SJCRH30 (cell line): ENCODE measurements at regions not wholly inside any gene's neighbourhood (a gene's known extent, or its start where the extent isn't known, plus 50 kb on each side); places are given as distances from the start of the nearest gene placed in this dataset.
"Not testable (repeated sequence)": the region's sequence is repeated elsewhere in the genome, so short reads cannot be mapped to it uniquely, and the experiment has no call there.

Experiments
- DNase-seq, 2 experiments: peaks; one replicate each; pipeline ENCODE4 v3.0.0-alpha.2; 2015 to 2020
- H3K27ac ChIP-seq: fragments of 250-450 bp; sonication (Bioruptor Pico); 2 replicates; pipeline ENCODE4 v1.5.1; 2020; ENCODE audit warnings: mild to moderate bottlenecking, moderate library complexity
- H3K27me3 ChIP-seq: fragments of 250-450 bp; sonication (Bioruptor Pico); 2 replicates; pipeline ENCODE4 v1.5.1; 2020; ENCODE audit warnings: mild to moderate bottlenecking, moderate library complexity
- H3K36me3 ChIP-seq: fragments of 250-450 bp; sonication (Bioruptor Pico); 2 replicates; pipeline ENCODE4 v1.5.1; 2020; ENCODE audit warnings: mild to moderate bottlenecking, moderate library complexity
- H3K4me1 ChIP-seq: fragments of 250-450 bp; sonication (Bioruptor Pico); 2 replicates; pipeline ENCODE4 v1.5.1; 2020; ENCODE audit warnings: mild to moderate bottlenecking, moderate library complexity
- H3K4me3 ChIP-seq: fragments of 250-450 bp; sonication (Bioruptor Pico); 2 replicates; pipeline ENCODE4 v1.5.1; 2020; ENCODE audit warnings: mild to moderate bottlenecking, moderate library complexity
- H3K9me3 ChIP-seq: fragments of 250-450 bp; sonication (Bioruptor Pico); replicated peaks from 2 replicates; pipeline ENCODE4 v1.5.1; 2020; ENCODE audit warnings: mild to moderate bottlenecking, moderate library complexity

DNA sequence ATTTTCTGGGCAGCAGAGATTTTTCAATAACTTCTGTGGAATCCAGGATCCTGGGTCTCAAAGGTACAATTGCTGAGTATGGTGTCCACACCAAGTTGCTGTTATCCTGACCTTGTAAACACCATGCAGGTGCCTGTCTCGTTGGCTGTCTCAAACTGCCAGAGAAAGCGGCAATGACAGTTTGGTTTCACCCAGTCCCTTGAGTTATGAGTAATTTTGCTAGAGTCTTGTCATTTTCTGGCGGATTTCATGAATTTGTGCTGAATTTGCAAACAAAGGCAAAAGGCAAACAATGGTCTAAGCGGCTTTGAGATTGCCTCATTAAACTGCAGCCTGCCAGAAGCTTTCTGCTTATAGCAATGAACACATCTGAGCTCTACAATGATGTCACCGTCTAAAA is 847.9 kb downstream of the RAB28 start:
- no peaks in the 10 kb centered on the region for H3K4me1 ChIP-seq
- no peak overlapping the region for H3K4me3 ChIP-seq
- H3K27ac ChIP-seq: no peak overlapping the region
- no peaks in the 10 kb centered on the region for H3K27me3 ChIP-seq
- no peaks in the 10 kb centered on the region for H3K9me3 ChIP-seq
- no peaks in the 10 kb centered on the region for H3K36me3 ChIP-seq
- no peak for DNase-seq

DNA sequence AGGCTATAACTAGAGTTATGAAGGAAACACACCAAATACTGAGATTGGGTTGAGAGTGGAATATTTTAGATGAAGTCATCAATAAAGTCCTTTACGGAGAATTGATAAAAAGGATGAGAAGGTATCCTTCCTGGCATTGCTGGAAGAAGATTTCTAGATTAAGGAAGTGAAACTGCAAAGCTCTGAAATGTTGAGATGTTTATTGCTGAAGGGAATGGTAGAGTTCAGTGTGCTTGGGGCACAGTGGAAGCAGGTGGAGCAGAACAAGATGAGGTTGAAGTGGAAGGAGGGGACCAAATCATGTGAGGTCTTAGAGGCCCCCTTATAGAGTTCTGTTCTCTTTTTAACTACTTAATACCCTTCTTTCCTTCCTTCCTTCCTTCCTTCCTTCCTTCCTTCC is 848.5 kb downstream of the RAB28 start:
- H3K36me3 ChIP-seq: no peaks in the 10 kb centered on the region
- H3K4me3 ChIP-seq: no peak overlapping the region
- no peak overlapping the region for H3K27ac ChIP-seq
- no peaks in the 10 kb centered on the region for H3K9me3 ChIP-seq
- no peaks in the 10 kb centered on the region for H3K4me1 ChIP-seq
- DNase-seq: no peak
- no peaks in the 10 kb centered on the region for H3K27me3 ChIP-seq

DNA sequence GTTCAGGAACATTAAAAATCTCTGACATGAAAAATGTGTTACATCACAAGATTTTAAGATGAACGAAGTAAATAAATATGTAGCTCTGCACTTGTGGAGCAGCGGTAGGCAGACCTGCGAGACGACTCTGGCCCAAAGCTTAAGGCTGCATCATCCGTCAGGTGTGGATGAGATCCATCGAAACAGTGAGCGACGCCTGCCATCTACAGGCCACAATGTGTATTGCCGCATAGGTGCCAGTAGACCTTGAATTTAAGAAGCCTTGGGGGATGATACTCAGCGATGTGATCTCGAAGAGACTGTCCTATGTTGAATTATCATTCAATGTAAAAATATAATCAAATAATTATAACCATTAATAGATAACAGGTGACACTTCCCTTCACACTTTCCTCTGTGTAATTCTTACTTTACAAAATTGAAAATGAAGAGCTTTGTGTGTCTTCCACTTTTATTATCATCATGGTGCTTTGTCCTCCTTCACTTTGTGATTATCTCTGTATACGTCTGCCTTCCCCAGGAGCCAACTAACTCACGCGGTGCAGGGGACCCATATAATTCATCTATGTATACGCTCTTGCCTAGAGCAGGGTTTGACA is 851.0 kb downstream of the RAB28 start:
- DNase-seq: peak; percentile 58 to 86
- no peak overlapping the region for H3K27ac ChIP-seq
- H3K4me3 ChIP-seq: no peak overlapping the region
- H3K4me1 ChIP-seq: no peaks in the 10 kb centered on the region
- no peaks in the 10 kb centered on the region for H3K36me3 ChIP-seq
- no peaks in the 10 kb centered on the region for H3K27me3 ChIP-seq
- no peaks in the 10 kb centered on the region for H3K9me3 ChIP-seq

DNA sequence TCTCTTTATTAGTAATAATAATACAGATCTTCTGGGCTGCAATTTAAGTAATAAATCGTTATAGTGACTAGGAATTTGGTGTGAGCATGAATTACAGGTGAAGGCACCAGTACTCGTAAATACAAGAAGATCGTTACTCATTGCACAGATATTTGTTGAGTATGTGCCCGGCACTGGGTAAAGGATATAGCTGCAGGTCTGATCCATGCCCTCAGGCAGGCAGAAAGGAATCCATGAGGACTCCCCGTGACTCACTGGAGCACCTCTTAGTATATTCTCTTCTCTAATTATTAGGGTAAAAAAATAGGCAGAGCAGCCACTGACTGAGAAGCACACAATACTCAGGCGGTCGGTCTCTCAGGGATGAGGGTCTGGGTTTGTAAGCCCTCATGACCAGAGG is 868.3 kb downstream of the RAB28 start:
- Histone ChIP-seq H3K27ac (no peak overlapping the region), H3K9me3 (no peaks in the 10 kb centered on the region)

DNA sequence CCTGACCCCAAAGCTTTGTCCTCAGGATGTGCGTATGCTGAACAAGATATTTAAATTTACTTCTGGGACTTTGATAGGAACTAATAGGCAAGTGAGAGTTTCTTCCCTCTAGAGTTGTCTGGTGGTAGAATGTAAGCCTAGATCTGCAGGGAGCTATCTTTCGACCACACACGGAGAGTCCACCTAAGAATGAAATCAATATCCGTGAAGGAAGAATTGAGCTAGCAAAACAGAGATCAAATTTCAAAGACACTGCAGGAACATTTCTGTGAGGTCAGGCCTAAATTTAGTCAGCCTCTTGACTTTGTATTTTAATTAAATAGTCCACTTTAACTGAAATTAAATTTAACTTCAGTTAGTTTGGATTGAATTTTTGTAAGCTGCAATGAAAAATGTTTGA is 871.3 kb downstream of the RAB28 start:
- H3K4me1 ChIP-seq: peaks cover 16% of the 10 kb centered on the region; the same call in 1 of the 2 replicates
- H3K36me3 ChIP-seq: no peaks in the 10 kb centered on the region
- no peaks in the 10 kb centered on the region for H3K9me3 ChIP-seq
- H3K27ac ChIP-seq: peak overlapping the region; percentile 10; the same call in 1 of the 2 replicates
- peak; percentile 29 to 72 for DNase-seq
- H3K27me3 ChIP-seq: no peaks in the 10 kb centered on the region
- no peak overlapping the region for H3K4me3 ChIP-seq

More for the DNA sequence above, 868.3 kb downstream of the RAB28 start:
- H3K4me1 ChIP-seq: peaks cover 12% of the 10 kb centered on the region; the same call in 1 of the 2 replicates
- no peaks in the 10 kb centered on the region for H3K27me3 ChIP-seq
- no peak overlapping the region for H3K4me3 ChIP-seq
- no peak for DNase-seq
- H3K36me3 ChIP-seq: no peaks in the 10 kb centered on the region

DNA sequence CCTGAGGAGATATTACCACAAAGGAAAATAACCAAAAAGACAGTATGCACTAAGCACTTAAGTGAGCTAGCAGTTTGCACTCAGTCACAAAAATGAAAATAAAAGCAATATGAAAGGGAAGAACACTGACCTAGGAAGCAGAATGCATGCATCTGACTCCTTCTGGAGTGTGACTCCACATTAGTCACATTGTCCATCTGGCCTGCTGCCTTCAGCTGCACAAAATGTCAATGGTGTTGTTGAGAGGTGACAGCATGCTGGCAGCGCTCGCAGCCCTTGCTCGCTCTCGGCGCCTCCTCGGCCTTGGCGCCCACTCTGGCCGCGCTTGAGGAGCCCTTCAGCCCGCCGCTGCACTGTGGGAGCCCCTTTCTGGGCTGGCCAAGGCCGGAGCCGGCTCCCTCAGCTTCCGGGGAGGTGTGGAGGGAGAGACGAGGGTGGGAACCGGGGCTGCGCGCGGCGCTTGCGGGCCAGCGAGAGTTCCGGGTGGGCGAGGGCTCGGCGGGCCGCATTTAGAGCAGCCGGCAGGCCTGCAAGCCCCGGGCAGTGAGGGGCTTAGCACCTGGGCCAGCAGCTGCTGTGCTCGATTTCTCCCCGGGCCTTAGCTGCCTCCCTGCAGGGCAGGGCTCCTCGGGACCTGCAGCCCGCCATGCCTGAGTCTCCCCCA is 874.8 kb downstream of the RAB28 start:
- peak overlapping the region; percentile 57 for H3K27ac ChIP-seq
- H3K4me1 ChIP-seq: peaks cover 16% of the 10 kb centered on the region; the same call in 1 of the 2 replicates
- not testable (repeated sequence) for H3K9me3 ChIP-seq, H3K36me3 ChIP-seq, H3K27me3 ChIP-seq
- H3K4me3 ChIP-seq: peak overlapping the region; percentile 47
- peak; percentile 47 to 50 for DNase-seq

DNA sequence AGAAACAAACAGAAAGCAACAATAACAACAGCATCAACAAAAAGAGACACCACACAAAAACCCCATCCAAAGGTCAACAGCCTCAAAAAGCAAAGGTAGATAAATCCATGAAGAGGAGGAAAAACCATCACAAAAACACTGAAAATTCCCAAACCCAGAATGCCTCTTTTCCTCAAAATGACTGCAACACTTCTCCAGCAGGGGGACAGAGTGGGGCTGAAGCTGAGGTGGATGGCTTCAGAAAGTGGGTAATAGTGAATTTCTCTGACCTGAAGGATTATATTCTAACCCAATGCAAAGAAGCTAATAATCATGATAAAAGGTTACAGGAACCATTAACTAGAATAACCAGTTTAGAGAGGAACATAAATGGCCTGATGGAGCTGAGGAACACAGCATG is 888.2 kb downstream of the RAB28 start:
- Histone ChIP-seq H3K4me1 (no peaks in the 10 kb centered on the region), H3K27ac (no peak overlapping the region), H3K27me3 (no peaks in the 10 kb centered on the region), H3K9me3 (no peaks in the 10 kb centered on the region), H3K36me3 (no peaks in the 10 kb centered on the region), H3K4me3 (no peak overlapping the region)
- DNase-seq: no peak

DNA sequence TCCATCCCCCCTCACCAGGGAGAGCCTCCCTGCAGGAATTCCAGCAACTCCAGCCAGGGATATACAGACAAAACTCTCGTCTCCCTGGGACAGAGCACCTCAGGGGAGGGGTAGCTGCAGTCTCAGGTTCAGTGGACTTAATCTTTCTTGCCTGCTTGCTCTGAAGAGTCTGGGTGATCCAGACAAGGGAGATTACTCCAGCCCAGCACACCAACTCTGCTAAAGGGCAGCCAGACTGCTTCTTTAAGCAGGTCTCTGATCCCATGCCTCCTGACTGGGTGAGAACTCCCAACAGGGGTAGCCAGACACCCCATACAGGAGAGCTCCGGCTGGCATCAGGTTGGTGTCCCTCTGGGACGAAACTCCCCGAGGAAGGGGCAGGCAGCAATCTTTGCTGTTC is 888.7 kb downstream of the RAB28 start:
- Histone ChIP-seq H3K9me3 (no peaks in the 10 kb centered on the region), H3K4me3 (no peak overlapping the region), H3K36me3 (no peaks in the 10 kb centered on the region), H3K27ac (no peak overlapping the region), H3K4me1 (no peaks in the 10 kb centered on the region), H3K27me3 (no peaks in the 10 kb centered on the region)
- no peak for DNase-seq

DNA sequence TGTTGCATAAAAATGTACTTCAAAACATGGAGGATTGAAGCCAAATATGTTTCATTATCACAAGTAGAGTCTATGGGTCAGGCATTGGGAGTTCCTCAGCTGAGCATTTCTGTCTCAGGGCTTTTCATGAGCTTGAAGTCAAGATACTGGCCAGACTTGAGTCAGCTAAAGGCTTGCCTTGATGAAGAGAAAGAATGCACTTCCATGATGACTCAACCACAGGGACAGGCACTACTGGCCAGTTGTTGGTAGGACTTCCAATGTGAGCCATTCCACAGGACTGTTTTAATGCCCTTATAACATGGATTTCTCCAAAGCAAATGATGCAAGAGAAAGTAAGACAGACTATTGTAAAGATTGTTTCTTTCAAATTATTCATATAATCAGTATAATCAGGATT is 895.6 kb downstream of the RAB28 start:
- no peaks in the 10 kb centered on the region for H3K9me3 ChIP-seq
- DNase-seq: no peak
- no peaks in the 10 kb centered on the region for H3K27me3 ChIP-seq
- H3K27ac ChIP-seq: no peak overlapping the region
- no peaks in the 10 kb centered on the region; the same call in 1 of the 2 replicates for H3K36me3 ChIP-seq
- H3K4me1 ChIP-seq: no peaks in the 10 kb centered on the region
- H3K4me3 ChIP-seq: no peak overlapping the region

DNA sequence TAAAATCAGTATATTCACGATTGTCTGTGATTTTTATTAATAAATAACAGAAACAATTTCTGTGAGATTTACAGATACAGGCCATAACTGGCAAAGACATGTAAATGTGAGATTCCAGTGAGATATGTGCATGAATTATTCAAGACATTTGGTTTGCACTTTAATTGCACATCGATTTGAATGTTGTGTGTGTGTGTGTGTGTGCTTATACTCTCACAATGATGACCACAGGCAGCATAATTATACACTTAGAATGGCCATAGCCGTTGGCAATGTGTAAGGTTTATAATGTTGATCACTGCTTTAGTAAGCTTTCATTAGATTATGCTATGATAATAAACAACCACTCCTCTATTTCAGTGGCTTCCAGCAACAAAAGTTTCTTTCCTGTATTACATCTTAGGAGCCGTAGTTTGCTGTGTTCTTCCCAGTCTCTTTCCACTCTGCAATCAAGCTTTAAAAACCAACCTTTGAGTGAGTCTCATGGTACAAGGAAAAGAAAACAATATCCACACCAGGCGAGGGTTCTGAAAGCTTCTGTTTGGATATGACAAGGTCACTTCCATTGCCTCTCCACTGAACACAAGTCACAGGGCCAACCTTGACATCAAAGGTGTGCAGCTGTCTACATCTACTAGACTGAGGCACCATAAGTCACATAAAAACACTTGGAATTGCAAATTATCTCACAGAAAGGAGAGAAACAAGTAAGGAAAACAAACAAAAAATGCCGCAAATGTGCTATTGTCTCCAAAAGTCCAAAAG is 897.7 kb downstream of the RAB28 start:
- Histone ChIP-seq H3K36me3 (no peaks in the 10 kb centered on the region; the same call in 1 of the 2 replicates), H3K27me3 (no peaks in the 10 kb centered on the region), H3K27ac (no peak overlapping the region), H3K4me1 (no peaks in the 10 kb centered on the region), H3K9me3 (no peaks in the 10 kb centered on the region), H3K4me3 (no peak overlapping the region)
- DNase-seq: no peak

DNA sequence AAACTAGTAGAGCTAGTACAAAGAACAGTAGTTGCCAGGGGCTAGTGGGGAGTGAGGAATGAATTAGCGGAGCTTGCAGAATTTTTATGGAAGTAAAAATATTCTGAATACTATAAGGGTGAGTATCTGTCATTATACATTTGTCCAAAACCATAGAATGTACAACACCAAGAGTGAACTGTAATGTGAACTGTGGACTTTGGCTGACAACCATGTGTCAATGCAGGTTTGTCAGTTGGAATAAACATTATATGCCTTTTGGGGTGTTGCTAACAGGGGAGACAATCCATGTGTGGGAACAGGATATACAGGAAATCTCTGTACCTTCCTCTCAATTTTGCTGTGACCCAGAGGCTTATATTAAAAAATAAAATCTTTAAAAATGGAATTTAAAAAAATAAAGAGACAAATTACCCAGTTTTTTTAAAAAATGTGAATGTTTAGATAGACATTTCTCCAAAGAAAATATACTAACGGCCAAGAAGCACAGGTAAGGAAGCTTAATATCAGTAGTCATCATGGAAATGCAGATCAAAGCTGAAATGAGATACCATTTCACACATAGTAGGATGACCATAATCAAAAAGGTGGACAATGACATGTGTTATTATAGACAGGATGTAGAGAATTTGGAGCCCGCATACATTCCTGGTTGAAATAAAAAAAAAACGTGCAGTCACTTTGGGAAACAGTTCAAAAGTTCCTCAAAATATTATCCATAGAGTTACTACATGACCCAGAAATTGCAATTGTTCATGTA is 899.8 kb downstream of the RAB28 start:
- Histone ChIP-seq H3K36me3 (no peaks in the 10 kb centered on the region), H3K4me1 (no peaks in the 10 kb centered on the region), H3K4me3 (no peak overlapping the region), H3K27ac (no peak overlapping the region), H3K27me3 (no peaks in the 10 kb centered on the region), H3K9me3 (no peaks in the 10 kb centered on the region)
- DNase-seq: no peak

DNA sequence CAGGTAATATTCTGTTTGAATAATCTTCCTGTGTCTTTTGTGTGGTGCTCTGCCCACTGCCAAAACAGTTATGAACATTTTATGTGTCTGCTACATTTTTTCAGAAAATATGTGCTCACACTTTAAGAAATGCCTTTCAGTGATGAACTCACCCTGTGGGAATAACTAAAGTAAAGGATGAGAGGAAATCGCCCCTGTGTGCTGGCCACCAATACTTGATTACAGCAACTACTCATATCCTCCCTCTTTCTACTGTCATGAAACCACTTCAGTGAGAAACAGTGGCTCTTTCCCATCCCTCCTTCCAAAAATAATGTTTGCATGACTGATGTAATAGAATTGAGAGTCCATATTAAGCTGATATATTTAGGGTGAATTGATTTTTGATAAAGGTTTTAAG is 900.9 kb downstream of the RAB28 start:
- no peak overlapping the region for H3K27ac ChIP-seq
- no peaks in the 10 kb centered on the region for H3K9me3 ChIP-seq
- H3K4me3 ChIP-seq: no peak overlapping the region
- H3K4me1 ChIP-seq: no peaks in the 10 kb centered on the region
- DNase-seq: no peak
- H3K36me3 ChIP-seq: no peaks in the 10 kb centered on the region
- H3K27me3 ChIP-seq: no peaks in the 10 kb centered on the region

DNA sequence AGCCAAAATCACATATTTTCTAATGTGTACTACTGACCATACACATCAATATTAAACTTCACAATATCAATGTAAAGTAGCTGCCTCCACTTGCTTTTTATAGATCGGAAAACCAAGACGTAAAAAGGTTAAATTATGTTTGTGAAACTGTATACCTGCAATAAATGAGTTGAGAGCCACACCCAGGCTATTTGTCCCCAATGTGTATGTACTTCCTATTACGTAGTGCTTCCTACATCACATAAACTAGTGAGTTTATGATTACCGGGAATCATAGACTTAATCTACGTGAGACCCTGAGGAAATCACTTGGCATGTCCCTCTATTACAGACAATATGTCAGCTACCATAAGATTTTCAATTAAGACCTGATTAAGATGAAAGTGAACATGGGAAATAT is 903.4 kb downstream of the RAB28 start:
- Histone ChIP-seq H3K27ac (no peak overlapping the region), H3K9me3 (no peaks in the 10 kb centered on the region), H3K4me1 (no peaks in the 10 kb centered on the region), H3K4me3 (no peak overlapping the region), H3K27me3 (no peaks in the 10 kb centered on the region), H3K36me3 (no peaks in the 10 kb centered on the region)
- DNase-seq: no peak

DNA sequence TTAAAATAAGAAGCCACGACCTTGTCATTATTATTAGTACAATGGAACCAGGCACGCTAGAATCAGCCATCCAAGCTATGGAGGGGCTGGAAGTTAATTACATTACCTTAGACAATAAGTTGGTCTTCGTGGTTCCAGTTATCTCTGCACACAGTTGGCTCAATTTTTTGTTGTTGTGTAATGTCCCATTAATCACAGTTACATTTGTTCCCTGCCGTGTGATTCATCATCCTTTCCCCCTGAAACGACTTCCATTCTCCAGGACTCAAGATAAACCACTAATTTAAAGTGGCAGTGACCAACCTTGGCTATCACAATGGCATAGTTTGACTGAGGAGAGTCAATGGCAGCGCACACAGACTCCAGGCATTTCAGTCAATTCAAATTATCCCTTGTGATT is 905.0 kb downstream of the RAB28 start:
- Histone ChIP-seq H3K9me3 (no peaks in the 10 kb centered on the region), H3K4me3 (no peak overlapping the region), H3K36me3 (no peaks in the 10 kb centered on the region), H3K4me1 (no peaks in the 10 kb centered on the region), H3K27me3 (no peaks in the 10 kb centered on the region), H3K27ac (no peak overlapping the region)
- DNase-seq: no peak

DNA sequence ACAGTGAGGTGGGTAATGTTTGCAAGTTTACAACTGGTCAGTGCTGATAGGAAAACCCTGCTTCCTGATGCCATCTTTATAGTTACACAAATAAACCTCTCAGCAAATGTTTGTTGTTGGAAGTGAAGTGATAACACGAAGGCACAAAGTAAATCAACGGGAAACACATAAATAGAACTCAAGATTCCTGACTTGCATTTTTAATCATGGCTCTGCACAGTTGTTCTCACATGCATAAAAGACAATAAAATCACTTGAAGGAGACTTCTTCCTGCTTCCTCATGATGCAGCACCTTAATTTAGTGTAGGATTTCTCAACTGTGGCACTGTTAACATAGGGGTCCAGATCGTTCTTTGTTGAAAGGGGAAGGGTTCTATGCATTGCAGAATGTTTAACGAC is 907.7 kb downstream of the RAB28 start:
- H3K4me1 ChIP-seq: no peaks in the 10 kb centered on the region
- H3K4me3 ChIP-seq: no peak overlapping the region
- no peaks in the 10 kb centered on the region for H3K27me3 ChIP-seq
- no peak overlapping the region for H3K27ac ChIP-seq
- no peak for DNase-seq
- H3K9me3 ChIP-seq: no peaks in the 10 kb centered on the region
- H3K36me3 ChIP-seq: no peaks in the 10 kb centered on the region
